GM23248 (cell line): ENCODE measurements at regions not wholly inside any gene's neighbourhood (a gene's known extent, or its start where the extent isn't known, plus 50 kb on each side); places are given as distances from the start of the nearest gene placed in this dataset.

Experiments
- DNase-seq: peaks from one replicate; pipeline ENCODE4 v3.0.0-alpha.2; 2015
- H2AFZ ChIP-seq: fragments of 200-600 bp; sonication (generic); 2 replicates; pipeline ENCODE4 v1.6.1; 2016; ENCODE audit warnings: antibody characterized with exemption
- H3F3A ChIP-seq: fragments of 200-600 bp; sonication (generic); 2 replicates; pipeline ENCODE4 v1.6.1; 2016; ENCODE audit warnings: mild to moderate bottlenecking, antibody characterized with exemption, mixed run types; ENCODE audit not compliant: insufficient read depth
- H3K27ac ChIP-seq: fragments of 200-600 bp; sonication (generic); 2 replicates; pipeline ENCODE4 v1.5.1; 2016; ENCODE audit warnings: mild to moderate bottlenecking
- H3K27me3 ChIP-seq: fragments of 200-600 bp; sonication (generic); replicated peaks from 2 replicates; pipeline ENCODE4 v1.6.1; 2016; ENCODE audit warnings: mild to moderate bottlenecking; ENCODE audit not compliant: insufficient read depth
- H3K36me3 ChIP-seq: fragments of 200-600 bp; sonication (generic); 2 replicates; pipeline ENCODE4 v1.6.1; 2016; ENCODE audit warnings: low read depth, mild to moderate bottlenecking
- H3K4me1 ChIP-seq: fragments of 200-600 bp; sonication (generic); 2 replicates; pipeline ENCODE4 v1.6.1; 2016; ENCODE audit warnings: mild to moderate bottlenecking; ENCODE audit not compliant: insufficient read depth
- H3K4me2 ChIP-seq: fragments of 200-600 bp; sonication (generic); one replicate; pipeline ENCODE4 v1.6.1; 2016; ENCODE audit warnings: mild to moderate bottlenecking; ENCODE audit not compliant: unreplicated experiment
- H3K4me3 ChIP-seq: fragments of 200-600 bp; sonication (generic); 2 replicates; pipeline ENCODE4 v1.5.1; 2016; ENCODE audit warnings: mild to moderate bottlenecking
- H3K79me2 ChIP-seq: fragments of 200-600 bp; sonication (generic); 2 replicates; pipeline ENCODE4 v1.6.1; 2016; ENCODE audit warnings: mild to moderate bottlenecking; ENCODE audit not compliant: insufficient read depth
- H3K9ac ChIP-seq: fragments of 200-600 bp; sonication (generic); 2 replicates; pipeline ENCODE4 v1.6.1; 2016; ENCODE audit warnings: mild to moderate bottlenecking
- H3K9me2 ChIP-seq: fragments of 200-600 bp; sonication (generic); 2 replicates; pipeline ENCODE4 v1.6.1; 2016; ENCODE audit warnings: mixed run types, mild to moderate bottlenecking, moderate library complexity; ENCODE audit not compliant: insufficient read depth
- H3K9me3 ChIP-seq: fragments of 200-600 bp; sonication (generic); one replicate; pipeline ENCODE4 v1.6.1; 2017; ENCODE audit warnings: low read depth
- H4K20me1 ChIP-seq: fragments of 200-600 bp; sonication (generic); 2 replicates; pipeline ENCODE4 v1.6.0; 2016; ENCODE audit not compliant: insufficient read depth
- EZH2 ChIP-seq: fragments of 200-600 bp; sonication (generic); IDR thresholded peaks from 2 replicates; pipeline ENCODE4 v1.6.1; 2018; ENCODE audit warnings: antibody characterized with exemption, mild to moderate bottlenecking; ENCODE audit not compliant: insufficient read depth, poor library complexity, severe bottlenecking
- EZH2phosphoT487 ChIP-seq: fragments of 200-600 bp; sonication (generic); IDR thresholded peaks from 2 replicates; pipeline ENCODE4 v1.6.1; 2018; ENCODE audit warnings: antibody characterized with exemption, moderate library complexity, mild to moderate bottlenecking, low read depth; ENCODE audit not compliant: insufficient read depth
- WGBS, 2 experiments: methylation state at CpG; one replicate each; pipeline ENCODE4 v1.1.6; 2015 to 2017; ENCODE audit warnings: low lambda C conversion rate in 2 of 2, low coverage in 1 of 2; ENCODE audit errors: missing lambda C conversion rate in 2 of 2; 5-methylcytosine and 5-hydroxymethylcytosine counted together
- in situ Hi-C: fragments of 300-500 bp; cut with MboI; formaldehyde crosslinking; loops from 2 replicates; pipeline ENCODE4 v1.15.0; 2020

DNA sequence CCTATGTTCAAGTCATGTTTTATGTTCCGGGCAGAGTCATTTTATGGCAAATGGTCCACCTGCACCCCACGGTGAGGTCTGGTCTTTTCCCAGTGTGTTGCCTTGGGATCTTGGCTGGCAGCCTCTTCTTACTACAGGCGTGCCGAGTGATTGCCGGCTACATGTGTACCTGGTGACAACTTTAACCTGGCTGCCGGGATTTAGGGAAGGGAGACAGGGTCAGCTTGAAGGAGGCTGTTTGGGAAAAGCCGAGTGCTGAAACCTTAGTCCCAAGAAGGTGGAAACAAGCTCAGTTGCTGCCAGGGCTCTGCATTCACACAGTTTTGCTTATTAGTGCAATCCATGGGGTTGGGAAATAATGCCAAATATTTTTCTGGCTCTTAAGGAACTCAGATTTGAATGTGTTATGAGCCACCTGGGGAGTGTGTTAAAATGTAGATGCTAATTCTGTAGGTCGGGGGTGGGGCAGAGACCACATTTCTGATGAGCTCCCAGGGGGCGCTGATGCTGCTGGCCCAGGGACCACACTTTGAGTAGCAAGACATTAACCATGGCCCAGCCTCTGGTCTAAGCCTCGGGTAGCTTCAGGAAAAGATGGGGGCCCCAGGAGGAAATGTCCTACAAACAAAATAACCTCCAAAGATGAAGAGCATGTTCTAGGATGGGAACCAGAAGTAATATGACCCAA lies 179.6 kb downstream of the TBX5 start:
- Histone ChIP-seq H3K9me2 (no peaks in the 10 kb centered on the region), H3K9me3 (no peaks in the 10 kb centered on the region), H3F3A (no peaks in the 10 kb centered on the region), H2AFZ (no peak overlapping the region), H3K4me2 (no peak overlapping the region), H3K36me3 (no peaks in the 10 kb centered on the region), H3K9ac (no peak overlapping the region), H3K79me2 (no peaks in the 10 kb centered on the region), H4K20me1 (no peaks in the 10 kb centered on the region), H3K4me3 (no peak overlapping the region), H3K27ac (no peak overlapping the region), H3K27me3 (peaks cover 16% of the 10 kb centered on the region), H3K4me1 (peaks cover 11% of the 10 kb centered on the region)
- in situ Hi-C loops: no loop called here
- DNase-seq: no peak
- TF ChIP-seq EZH2: no peak
- TF ChIP-seq EZH2phosphoT487: no peak
- 74 to 75% methylated on average over 10 of the region's 10 CpGs for WGBS, 2 experiments

DNA sequence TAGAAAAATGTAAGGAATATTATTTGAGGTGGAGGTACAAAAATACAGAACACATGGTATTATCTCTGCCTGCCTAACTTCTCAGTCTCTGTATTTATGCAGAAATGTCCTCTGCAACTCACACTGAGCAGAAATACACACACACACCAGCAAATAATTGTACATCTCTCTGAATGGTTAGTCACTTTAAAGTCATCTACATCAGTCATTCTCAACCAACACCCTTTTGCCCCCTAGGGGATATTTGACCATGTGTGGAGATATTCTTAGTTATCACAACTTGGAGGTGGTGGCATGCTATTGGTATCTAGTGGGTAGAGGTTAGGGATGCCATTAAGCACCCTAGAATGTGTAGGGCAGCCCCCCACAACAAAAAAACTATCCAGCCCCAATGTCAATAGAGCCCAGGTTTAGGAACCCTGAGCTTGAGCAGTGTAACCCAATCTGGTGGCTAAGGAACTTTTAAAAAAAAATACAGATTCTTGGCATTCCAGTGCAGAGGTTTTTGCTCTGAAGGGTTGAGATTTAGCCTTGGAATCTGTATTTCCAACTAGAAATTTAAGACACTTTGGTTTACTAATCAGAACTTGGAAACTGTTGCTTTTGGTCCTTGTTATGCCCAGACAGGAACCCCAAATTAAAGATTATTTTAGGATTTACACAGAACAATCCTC lies 183.8 kb downstream of the TBX5 start:
- Histone ChIP-seq H3K4me1 (peaks cover 11% of the 10 kb centered on the region), H3K27ac (no peak overlapping the region), H4K20me1 (no peaks in the 10 kb centered on the region), H3K36me3 (no peaks in the 10 kb centered on the region), H3F3A (0 out of 2 replicates have a peak, but pooled peaks cover 7% of the 10 kb centered on the region), H3K9ac (no peak overlapping the region), H2AFZ (no peak overlapping the region), H3K4me3 (no peak overlapping the region), H3K4me2 (peak overlapping the region; percentile 10), H3K79me2 (no peaks in the 10 kb centered on the region), H3K27me3 (peaks cover 10% of the 10 kb centered on the region), H3K9me2 (no peaks in the 10 kb centered on the region), H3K9me3 (no peaks in the 10 kb centered on the region)
- peak; percentile 62 for DNase-seq
- no peak for TF ChIP-seq EZH2
- no peak for TF ChIP-seq EZH2phosphoT487
- in situ Hi-C loops: no loop called here

DNA sequence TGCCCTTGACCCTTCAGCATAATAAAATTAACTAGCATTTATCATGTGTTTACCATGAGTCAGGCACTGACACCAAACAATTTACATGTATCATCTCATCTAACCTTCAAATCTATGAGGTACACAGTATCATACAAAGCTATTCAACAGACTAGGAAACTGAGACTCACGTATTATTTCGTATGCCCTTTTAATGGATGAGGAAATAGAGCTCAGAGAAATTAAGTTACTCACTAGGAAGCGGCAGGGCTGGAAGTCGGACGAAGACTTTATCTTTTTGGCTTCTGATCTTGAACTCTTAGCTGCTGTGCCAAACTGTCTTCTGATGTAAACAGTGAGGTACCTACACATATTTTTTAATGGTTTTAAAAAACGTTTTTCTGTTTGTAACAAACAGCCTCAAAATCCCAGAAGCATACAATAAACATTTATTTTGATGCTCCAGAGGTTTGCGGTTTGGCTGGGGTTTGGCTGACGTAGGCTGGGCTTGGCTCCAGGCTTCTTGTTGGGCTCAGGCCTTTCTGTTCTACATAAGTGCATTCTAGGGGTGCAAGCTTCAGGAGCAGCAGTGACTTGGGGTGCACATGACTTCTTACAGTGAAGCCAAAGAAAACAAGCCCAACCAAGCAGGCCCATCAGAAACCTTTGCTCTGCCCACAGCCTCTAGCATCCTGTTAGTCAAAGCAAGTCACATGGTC lies 184.7 kb downstream of the TBX5 start:
- H3K9me3 ChIP-seq: no peaks in the 10 kb centered on the region
- no peaks in the 10 kb centered on the region for H3K36me3 ChIP-seq
- in situ Hi-C loops: no loop called here
- H3K9ac ChIP-seq: no peak overlapping the region
- 0 out of 2 replicates have a peak, but pooled peaks cover 7% of the 10 kb centered on the region for H3F3A ChIP-seq
- no peaks in the 10 kb centered on the region for H4K20me1 ChIP-seq
- peak overlapping the region; percentile 10 for H3K4me2 ChIP-seq
- 84 to 87% methylated on average over 8 of the region's 8 CpGs for WGBS, 2 experiments
- H3K9me2 ChIP-seq: no peaks in the 10 kb centered on the region
- no peak for TF ChIP-seq EZH2
- no peak for TF ChIP-seq EZH2phosphoT487
- H3K27me3 ChIP-seq: peaks cover 13% of the 10 kb centered on the region
- H3K4me1 ChIP-seq: peaks cover 11% of the 10 kb centered on the region
- no peak overlapping the region for H3K27ac ChIP-seq
- no peak overlapping the region for H3K4me3 ChIP-seq
- no peak for DNase-seq
- no peak overlapping the region for H2AFZ ChIP-seq
- H3K79me2 ChIP-seq: no peaks in the 10 kb centered on the region

DNA sequence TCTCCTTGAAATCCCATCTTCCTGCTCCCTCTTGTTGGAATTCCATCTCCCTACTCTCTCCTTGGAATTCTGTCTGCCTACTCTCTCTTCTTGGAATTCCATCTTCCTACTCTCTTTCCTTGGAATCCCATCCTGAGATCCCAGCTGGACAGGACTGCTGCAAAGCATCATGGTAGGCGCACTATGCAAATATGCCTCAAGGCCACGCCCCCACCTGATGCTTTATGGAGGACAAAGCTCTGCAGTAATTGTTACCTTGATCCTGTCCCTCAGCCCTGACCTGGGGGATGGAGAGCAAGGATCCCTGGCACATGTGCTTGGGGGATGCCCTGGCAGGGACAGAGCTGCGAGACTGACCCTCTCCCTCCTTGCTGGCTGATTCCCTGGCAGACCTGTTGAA lies 185.6 kb downstream of the TBX5 start:
- Histone ChIP-seq H3K27ac (no peak overlapping the region), H3F3A (0 out of 2 replicates have a peak, but pooled peaks cover 7% of the 10 kb centered on the region), H3K4me3 (no peak overlapping the region), H3K9me3 (no peaks in the 10 kb centered on the region), H3K27me3 (peaks cover 22% of the 10 kb centered on the region), H3K4me1 (peaks cover 11% of the 10 kb centered on the region), H4K20me1 (no peaks in the 10 kb centered on the region), H3K4me2 (no peak overlapping the region), H3K79me2 (no peaks in the 10 kb centered on the region), H3K36me3 (no peaks in the 10 kb centered on the region), H3K9me2 (no peaks in the 10 kb centered on the region), H2AFZ (no peak overlapping the region), H3K9ac (no peak overlapping the region)
- DNase-seq: no peak
- TF ChIP-seq EZH2: no peak
- TF ChIP-seq EZH2phosphoT487: no peak
- WGBS, 2 experiments: 49 to 55% methylated on average over 3 of the region's 3 CpGs
- in situ Hi-C loops: no loop called here
